ENCODE measurements at regions not wholly inside any gene's neighbourhood (a gene's known extent, or its start where the extent isn't known, plus 50 kb on each side); places are given as distances from the start of the nearest gene placed in this dataset.

GRCh38 chr7:94748376-94748775 is 92.4 kb upstream of the SGCE start:
- DNase-seq (ENCODE audit: low read depth) = no peak
- TF ChIP-seq CTCF (IDR thresholded peaks at IDR 0.05; ENCODE audit: low read length, missing control alignments) = no peak
- no peak overlapping the region for H3K4me3 ChIP-seq (replicated peaks; ENCODE audit: low read depth, low read length)

- no peak for TF ChIP-seq CTCF (IDR thresholded peaks at IDR 0.05; ENCODE audit: low read length, missing control alignments)
- H3K4me3 ChIP-seq (replicated peaks; ENCODE audit: low read depth, low read length) = no peak overlapping the region
- DNase-seq (ENCODE audit: low read depth) = no peak
Measured at GRCh38 chr7:94760446-94761100, 104.6 kb upstream of the SGCE start.

GRCh38 chr7:94761451-94761850 is 105.5 kb upstream of the SGCE start:
- no peak overlapping the region for H3K4me3 ChIP-seq (replicated peaks; ENCODE audit: low read depth, low read length)
- no peak for DNase-seq (ENCODE audit: low read depth)
- TF ChIP-seq CTCF (IDR thresholded peaks at IDR 0.05; ENCODE audit: low read length, missing control alignments) = no peak

GRCh38 chr7:94763268-94763667 is 107.3 kb upstream of the SGCE start:
- peak; percentile 14 for DNase-seq (ENCODE audit: low read depth)
- no peak for TF ChIP-seq CTCF (IDR thresholded peaks at IDR 0.05; ENCODE audit: low read length, missing control alignments)
- no peak overlapping the region for H3K4me3 ChIP-seq (replicated peaks; ENCODE audit: low read depth, low read length)

GRCh38 chr7:94769724-94770123 is 113.8 kb upstream of the SGCE start:
- no peak for DNase-seq (ENCODE audit: low read depth)
- no peak for TF ChIP-seq CTCF (IDR thresholded peaks at IDR 0.05; ENCODE audit: low read length, missing control alignments)
- H3K4me3 ChIP-seq (replicated peaks; ENCODE audit: low read depth, low read length) = no peak overlapping the region

GRCh38 chr7:94778711-94779459 is 123.0 kb upstream of the SGCE start:
- TF ChIP-seq CTCF (IDR thresholded peaks at IDR 0.05; ENCODE audit: low read length, missing control alignments) = no peak
- H3K4me3 ChIP-seq (replicated peaks; ENCODE audit: low read depth, low read length) = no peak overlapping the region
- DNase-seq (ENCODE audit: low read depth) = peak; percentile 1

Data from fibroblast of pulmonary artery (primary cell).